Colonic mucosa (tissue), 4 donors: ENCODE measurements at regions not wholly inside any gene's neighbourhood (a gene's known extent, or its start where the extent isn't known, plus 50 kb on each side); places are given as distances from the start of the nearest gene placed in this dataset.

Experiments used
- DNase-seq: peaks from one replicate; pipeline ENCODE4 v3.0.0-alpha.2; 2020
- H3K27ac ChIP-seq: fragments of 200-600 bp; one replicate; pipeline ENCODE4 v1.8.0; 2021
- H3K27me3 ChIP-seq: fragments of 200-600 bp; one replicate; pipeline ENCODE4 v1.8.0; 2021
- H3K36me3 ChIP-seq: fragments of 200-600 bp; one replicate; pipeline ENCODE4 v1.8.0; 2021
- H3K4me1 ChIP-seq: fragments of 200-600 bp; one replicate; pipeline ENCODE4 v1.8.0; 2021; ENCODE audit warnings: mild to moderate bottlenecking
- H3K4me3 ChIP-seq: fragments of 200-600 bp; one replicate; pipeline ENCODE4 v1.8.0; 2021
- H3K9ac ChIP-seq, 2 donors: one replicate each; pipeline ENCODE4 v1.7.0; 2013; ENCODE audit warnings: control low read depth in 2 of 2, low read depth in 2 of 2, low read length in 2 of 2
- H3K9me3 ChIP-seq: fragments of 200-600 bp; one replicate; pipeline ENCODE4 v1.8.0; 2021
- intact Hi-C: fragments of 100-400 bp; cut with DNase I; formaldehyde crosslinking; loops from one replicate; pipeline ENCODE4 v1.14.1; 2022
- TF ChIP-seq, protein P1 (sequence below): fragments of 200-600 bp; IDR thresholded peaks from one replicate; pipeline ENCODE4 v1.8.0; 2022; ENCODE audit warnings: antibody characterized with exemption, mild to moderate bottlenecking
- donor health status: healthy.
- donor health status: DM: no; HTN: no; CAD: no.
- donor health status: DM: no; HTN: no; CAD: no.

- Histone ChIP-seq H3K27me3 (no peaks in the 10 kb centered on the region), H3K9ac (no peak overlapping the region)
- TF ChIP-seq, protein P1, sequence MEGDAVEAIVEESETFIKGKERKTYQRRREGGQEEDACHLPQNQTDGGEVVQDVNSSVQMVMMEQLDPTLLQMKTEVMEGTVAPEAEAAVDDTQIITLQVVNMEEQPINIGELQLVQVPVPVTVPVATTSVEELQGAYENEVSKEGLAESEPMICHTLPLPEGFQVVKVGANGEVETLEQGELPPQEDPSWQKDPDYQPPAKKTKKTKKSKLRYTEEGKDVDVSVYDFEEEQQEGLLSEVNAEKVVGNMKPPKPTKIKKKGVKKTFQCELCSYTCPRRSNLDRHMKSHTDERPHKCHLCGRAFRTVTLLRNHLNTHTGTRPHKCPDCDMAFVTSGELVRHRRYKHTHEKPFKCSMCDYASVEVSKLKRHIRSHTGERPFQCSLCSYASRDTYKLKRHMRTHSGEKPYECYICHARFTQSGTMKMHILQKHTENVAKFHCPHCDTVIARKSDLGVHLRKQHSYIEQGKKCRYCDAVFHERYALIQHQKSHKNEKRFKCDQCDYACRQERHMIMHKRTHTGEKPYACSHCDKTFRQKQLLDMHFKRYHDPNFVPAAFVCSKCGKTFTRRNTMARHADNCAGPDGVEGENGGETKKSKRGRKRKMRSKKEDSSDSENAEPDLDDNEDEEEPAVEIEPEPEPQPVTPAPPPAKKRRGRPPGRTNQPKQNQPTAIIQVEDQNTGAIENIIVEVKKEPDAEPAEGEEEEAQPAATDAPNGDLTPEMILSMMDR: no peak
These were observed 136.0 kb upstream of the NREP start for GRCh38 chr5:111892949-111893348.

GRCh38 chr5:111887706-111888105, 130.7 kb upstream of the NREP start:
- no peaks in the 10 kb centered on the region for H3K36me3 ChIP-seq
- H3K4me3 ChIP-seq: no peak overlapping the region
- no peaks in the 10 kb centered on the region for H3K9me3 ChIP-seq
- no peaks in the 10 kb centered on the region for H3K27me3 ChIP-seq
- intact Hi-C loops: no loop called here
- no peaks in the 10 kb centered on the region for H3K4me1 ChIP-seq
- TF ChIP-seq, protein P1: no peak
- no peak for DNase-seq
- H3K27ac ChIP-seq: no peak overlapping the region
- no peak overlapping the region for H3K9ac ChIP-seq

More at GRCh38 chr5:111892949-111893348, 136.0 kb upstream of the NREP start:
- H3K36me3 ChIP-seq: no peaks in the 10 kb centered on the region
- no peak overlapping the region for H3K27ac ChIP-seq
- H3K4me1 ChIP-seq: no peaks in the 10 kb centered on the region
- H3K4me3 ChIP-seq: no peak overlapping the region
- intact Hi-C loops: no loop called here
- H3K9me3 ChIP-seq: no peaks in the 10 kb centered on the region
- DNase-seq: no peak

GRCh38 chr5:111869681-111870080, 112.7 kb upstream of the NREP start:
- TF ChIP-seq, protein P1: no peak
- Histone ChIP-seq H3K27ac (no peak overlapping the region), H3K27me3 (no peaks in the 10 kb centered on the region), H3K9me3 (no peaks in the 10 kb centered on the region), H3K36me3 (no peaks in the 10 kb centered on the region), H3K9ac (no peak overlapping the region), H3K4me3 (no peak overlapping the region), H3K4me1 (no peaks in the 10 kb centered on the region)
- intact Hi-C loops: no loop called here
- DNase-seq: no peak

DNA sequence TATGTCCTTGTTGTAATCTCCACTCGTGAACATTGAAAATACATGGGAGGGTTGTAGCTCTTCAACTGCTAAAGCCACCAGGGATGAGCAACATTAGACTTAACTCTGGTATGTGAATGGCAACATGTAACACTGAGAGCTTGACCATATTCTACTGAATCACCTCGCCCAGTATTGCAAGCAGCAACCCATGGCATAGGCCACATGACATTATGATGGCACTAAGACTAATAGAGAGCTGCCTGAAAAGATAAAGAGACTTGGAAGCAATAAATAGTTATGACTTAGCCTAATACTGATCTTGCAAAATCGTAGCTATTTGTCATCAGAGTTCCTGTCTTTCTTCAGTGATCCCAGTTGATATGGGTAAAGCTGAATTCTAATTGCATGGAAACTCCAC, 108.4 kb upstream of the NREP start:
- H3K27ac ChIP-seq: no peak overlapping the region
- H3K9ac ChIP-seq: no peak overlapping the region
- H3K4me3 ChIP-seq: no peak overlapping the region
- TF ChIP-seq, protein P1: no peak
- no peaks in the 10 kb centered on the region for H3K27me3 ChIP-seq
- no peaks in the 10 kb centered on the region for H3K36me3 ChIP-seq
- no peaks in the 10 kb centered on the region for H3K9me3 ChIP-seq
- H3K4me1 ChIP-seq: no peaks in the 10 kb centered on the region
- DNase-seq: no peak
- intact Hi-C loops: no loop called here

DNA sequence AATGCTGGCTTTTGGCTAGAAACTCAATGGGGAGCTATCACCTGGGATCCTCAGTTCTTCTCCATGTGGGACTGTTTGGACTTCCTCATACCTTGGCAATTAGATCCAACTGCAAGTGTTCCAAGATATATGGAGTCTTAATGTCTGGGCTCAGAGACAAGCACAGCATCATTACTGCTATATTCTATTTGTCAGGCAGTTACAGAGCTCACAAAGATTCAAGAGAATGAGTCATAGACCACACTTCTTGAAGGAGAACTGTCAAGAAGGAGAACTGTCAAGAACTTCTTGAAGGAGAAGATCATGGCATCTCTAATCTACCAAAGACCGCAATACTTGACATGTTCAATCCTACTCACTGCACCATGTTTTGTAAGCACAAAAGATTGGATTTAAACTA, 106.8 kb upstream of the NREP start:
- DNase-seq: no peak
- no peaks in the 10 kb centered on the region for H3K36me3 ChIP-seq
- no peaks in the 10 kb centered on the region for H3K9me3 ChIP-seq
- H3K4me1 ChIP-seq: no peaks in the 10 kb centered on the region
- H3K27ac ChIP-seq: no peak overlapping the region
- TF ChIP-seq, protein P1: no peak
- H3K27me3 ChIP-seq: no peaks in the 10 kb centered on the region
- H3K4me3 ChIP-seq: no peak overlapping the region
- no peak overlapping the region for H3K9ac ChIP-seq
- intact Hi-C loops: no loop called here
